ENCODE measurements at regions not wholly inside any gene's neighbourhood (a gene's known extent, or its start where the extent isn't known, plus 50 kb on each side); places are given as distances from the start of the nearest gene placed in this dataset.

GRCh38 chr2:118274841-118275510, 186.7 kb downstream of the INSIG2 start:
- Histone ChIP-seq H3K4me3 (ENCODE audit: low read depth, low read length) (no peak overlapping the region), H3K9ac (no peak overlapping the region), H3K4me2 (ENCODE audit: low read length) (no peak overlapping the region), H3K79me2 (no peaks in the 10 kb centered on the region), H3K9me3 (ENCODE audit: control insufficient read depth, low read length) (no peaks in the 10 kb centered on the region), H3K27me3 (ENCODE audit: control insufficient read depth, insufficient read depth, low read length) (no peaks in the 10 kb centered on the region), H2AFZ (no peak overlapping the region), H3K4me1 (no peaks in the 10 kb centered on the region), H3K27ac (no peak overlapping the region), H3K36me3 (ENCODE audit: control insufficient read depth, insufficient read depth, low read length) (no peaks in the 10 kb centered on the region)
- TF ChIP-seq CTCF (IDR thresholded peaks at IDR 0.05), result no peak

GRCh38 chr2:118272391-118272790, 184.1 kb downstream of the INSIG2 start:
- H3K4me2 ChIP-seq (ENCODE audit: low read length), result no peak overlapping the region
- H3K27ac ChIP-seq, result no peak overlapping the region
- no peaks in the 10 kb centered on the region for H3K9me3 ChIP-seq (ENCODE audit: control insufficient read depth, low read length)
- no peak overlapping the region for H3K4me3 ChIP-seq (ENCODE audit: low read depth, low read length)
- no peaks in the 10 kb centered on the region for H3K27me3 ChIP-seq (ENCODE audit: control insufficient read depth, insufficient read depth, low read length)
- no peak overlapping the region for H2AFZ ChIP-seq
- no peak overlapping the region for H3K9ac ChIP-seq
- no peak for TF ChIP-seq CTCF (IDR thresholded peaks at IDR 0.05)
- H3K36me3 ChIP-seq (ENCODE audit: control insufficient read depth, insufficient read depth, low read length), result no peaks in the 10 kb centered on the region
- H3K4me1 ChIP-seq, result no peaks in the 10 kb centered on the region
- no peaks in the 10 kb centered on the region for H3K79me2 ChIP-seq

- H3K4me2 ChIP-seq (ENCODE audit: low read length), result no peak overlapping the region
- H3K27me3 ChIP-seq (ENCODE audit: control insufficient read depth, insufficient read depth, low read length), result no peaks in the 10 kb centered on the region
- no peak overlapping the region for H3K9ac ChIP-seq
- no peaks in the 10 kb centered on the region for H3K36me3 ChIP-seq (ENCODE audit: control insufficient read depth, insufficient read depth, low read length)
- no peak for TF ChIP-seq CTCF (IDR thresholded peaks at IDR 0.05)
- H2AFZ ChIP-seq, result no peak overlapping the region
- no peak overlapping the region for H3K27ac ChIP-seq
- no peaks in the 10 kb centered on the region for H3K9me3 ChIP-seq (ENCODE audit: control insufficient read depth, low read length)
- no peaks in the 10 kb centered on the region for H3K79me2 ChIP-seq
- no peak overlapping the region for H3K4me3 ChIP-seq (ENCODE audit: low read depth, low read length)
- H3K4me1 ChIP-seq, result no peaks in the 10 kb centered on the region
Measured at GRCh38 chr2:118269408-118270051, 181.3 kb downstream of the INSIG2 start.

GRCh38 chr2:118268268-118268667, 180.0 kb downstream of the INSIG2 start:
- H3K36me3 ChIP-seq (ENCODE audit: control insufficient read depth, insufficient read depth, low read length), result no peaks in the 10 kb centered on the region

More at GRCh38 chr2:118268268-118268667, 180.0 kb downstream of the INSIG2 start:
- no peak for TF ChIP-seq CTCF (IDR thresholded peaks at IDR 0.05)
- H3K79me2 ChIP-seq, result no peaks in the 10 kb centered on the region
- no peak overlapping the region for H3K9ac ChIP-seq
- no peaks in the 10 kb centered on the region for H3K27me3 ChIP-seq (ENCODE audit: control insufficient read depth, insufficient read depth, low read length)
- H3K4me3 ChIP-seq (ENCODE audit: low read depth, low read length), result no peak overlapping the region
- H3K4me1 ChIP-seq, result no peaks in the 10 kb centered on the region
- H3K4me2 ChIP-seq (ENCODE audit: low read length), result no peak overlapping the region
- H3K27ac ChIP-seq, result no peak overlapping the region
- H3K9me3 ChIP-seq (ENCODE audit: control insufficient read depth, low read length), result no peaks in the 10 kb centered on the region
- H2AFZ ChIP-seq, result no peak overlapping the region

Data from parathyroid adenoma (tissue), 2 donors.